ENCODE measurements at regions not wholly inside any gene's neighbourhood (a gene's known extent, or its start where the extent isn't known, plus 50 kb on each side); places are given as distances from the start of the nearest gene placed in this dataset.

DNA sequence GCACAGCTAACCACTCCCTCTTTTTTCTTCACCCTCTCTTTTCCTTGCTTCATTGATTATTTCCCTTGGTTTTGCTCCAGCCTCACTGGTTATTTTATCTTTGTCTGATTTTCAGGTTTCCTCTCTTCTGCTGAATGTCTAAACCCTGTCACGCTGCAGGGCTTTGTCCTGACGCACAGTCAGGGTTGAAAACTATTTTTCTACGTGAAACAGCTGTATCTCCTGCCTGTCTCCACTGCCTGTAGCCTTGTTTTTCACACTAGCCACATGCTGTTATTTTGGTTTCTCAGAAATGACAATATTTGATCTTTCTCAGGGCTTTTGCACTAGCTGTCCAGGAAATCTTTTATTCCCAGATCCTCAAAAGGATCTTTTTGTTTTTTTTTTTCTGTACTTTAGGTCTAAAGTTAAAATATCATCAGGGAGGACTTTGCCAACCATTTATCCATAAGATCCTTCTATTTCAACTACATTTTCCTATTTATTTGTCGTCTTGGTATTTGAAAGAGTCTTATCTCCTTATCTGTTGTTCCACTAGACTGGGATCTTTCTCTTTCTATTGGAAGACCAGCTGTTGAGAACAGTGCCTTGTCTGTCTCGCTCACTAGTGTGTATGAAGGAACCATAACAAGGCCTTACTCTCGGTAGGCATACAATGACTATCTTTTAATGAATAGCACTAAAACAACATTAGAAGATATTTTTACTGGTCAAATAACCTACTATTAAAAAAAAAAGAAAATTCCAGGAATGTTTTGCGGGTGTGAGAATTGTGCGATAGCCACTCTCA is 164.3 kb downstream of the PDHA2 start:
- DNase-seq (ENCODE audit: insufficient read length) (no peak), FAIRE-seq (no peak)
- TF ChIP-seq POLR2A (IDR thresholded peaks at IDR 0.05; ENCODE audit: low read depth, low read length) (no peak), POLR2AphosphoS5 (IDR thresholded peaks at IDR 0.05; ENCODE audit: low read depth, low read length) (no peak), TAF1 (IDR thresholded peaks at IDR 0.05; ENCODE audit: borderline replicate concordance, low read depth, low read length) (no peak)

DNA sequence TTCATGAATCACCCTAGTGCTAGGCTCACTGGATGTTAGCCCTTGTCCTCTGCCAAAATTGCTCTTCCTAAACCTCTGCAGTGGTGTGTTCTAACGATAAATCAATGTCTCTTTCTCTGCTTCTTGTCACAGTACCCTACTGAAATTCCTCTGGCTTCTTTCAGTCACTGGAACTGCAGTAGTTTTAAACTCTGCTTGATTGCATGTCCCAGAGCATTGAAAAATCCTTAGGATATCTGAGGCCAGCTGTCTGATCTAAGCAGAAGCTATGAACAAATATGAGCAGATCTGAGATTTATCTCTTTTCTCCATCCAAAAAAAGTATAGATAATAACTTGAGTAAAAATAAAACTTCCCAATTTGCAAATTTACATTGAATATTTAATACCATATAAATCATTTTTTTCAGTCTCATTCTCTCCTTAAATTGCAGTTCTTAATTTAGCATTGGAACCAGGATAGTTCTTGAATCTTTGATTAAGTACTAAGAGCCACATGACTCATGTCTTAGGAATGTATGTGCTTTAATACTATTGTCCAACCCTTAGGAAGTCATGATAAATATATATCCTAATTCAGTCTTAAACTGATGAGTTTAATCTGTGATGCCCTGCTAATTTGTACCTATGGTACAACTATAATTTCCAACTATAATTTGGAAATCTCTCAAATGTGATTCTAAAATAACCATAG is 169.7 kb downstream of the PDHA2 start:
- no peak for FAIRE-seq
- no peak for DNase-seq (ENCODE audit: insufficient read length)
- TF ChIP-seq POLR2AphosphoS5 (IDR thresholded peaks at IDR 0.05; ENCODE audit: low read depth, low read length): no peak
- TF ChIP-seq POLR2A (IDR thresholded peaks at IDR 0.05; ENCODE audit: low read depth, low read length): no peak
- no peak for TF ChIP-seq TAF1 (IDR thresholded peaks at IDR 0.05; ENCODE audit: borderline replicate concordance, low read depth, low read length)

DNA sequence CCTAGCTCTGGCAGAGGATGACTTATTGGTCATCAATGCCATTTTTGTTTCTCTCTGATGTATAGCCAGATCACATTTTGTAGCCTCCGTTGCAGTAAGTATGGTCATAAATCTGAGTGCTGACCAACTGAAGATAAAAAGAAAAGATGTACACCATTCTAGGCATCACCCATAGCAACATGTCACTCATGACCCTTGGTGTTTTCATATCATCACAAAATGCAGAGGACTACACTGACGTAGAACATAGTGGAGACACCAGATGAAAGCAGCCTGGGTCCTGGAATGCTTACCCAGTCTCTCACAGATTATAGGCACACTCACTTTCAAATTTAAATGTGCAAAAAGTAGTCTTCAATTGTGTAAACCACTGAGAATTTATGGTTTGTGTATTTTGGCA is 172.8 kb downstream of the PDHA2 start:
- no peak for TF ChIP-seq POLR2AphosphoS5 (IDR thresholded peaks at IDR 0.05; ENCODE audit: low read depth, low read length)
- no peak for TF ChIP-seq POLR2A (IDR thresholded peaks at IDR 0.05; ENCODE audit: low read depth, low read length)
- no peak for TF ChIP-seq TAF1 (IDR thresholded peaks at IDR 0.05; ENCODE audit: borderline replicate concordance, low read depth, low read length)
- FAIRE-seq (no peak), DNase-seq (ENCODE audit: insufficient read length) (no peak)

DNA sequence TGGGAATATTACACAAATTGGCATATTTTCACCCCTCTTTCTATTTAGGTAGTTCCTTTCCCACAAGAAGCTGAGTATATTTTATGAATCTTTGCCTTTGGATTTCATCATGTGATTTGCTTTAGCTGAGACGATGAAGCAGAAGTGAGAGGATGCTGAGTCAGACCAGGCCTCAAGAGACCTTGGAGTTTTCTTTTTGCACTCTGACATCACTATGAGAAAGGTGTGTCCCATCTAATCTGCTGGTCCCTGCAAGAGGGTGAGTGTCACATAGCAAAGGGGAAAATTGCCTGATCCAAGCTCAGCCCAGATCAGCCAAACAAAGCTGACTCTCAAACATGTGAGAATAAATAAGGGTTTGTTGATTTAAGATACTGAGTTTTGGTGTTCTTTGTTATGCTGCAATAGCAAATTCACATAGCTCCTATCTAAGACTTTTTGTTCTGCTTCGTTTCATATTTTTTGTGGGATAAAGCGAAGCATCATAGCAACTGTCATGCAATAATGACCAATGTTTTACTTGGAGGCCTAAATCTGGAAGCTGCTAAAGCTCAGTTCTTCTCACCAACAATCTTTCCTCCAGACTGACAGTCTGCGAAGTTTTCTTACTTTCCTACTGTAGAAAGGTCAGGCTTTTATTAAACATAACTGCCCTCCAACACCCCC is 176.9 kb downstream of the PDHA2 start:
- no peak for TF ChIP-seq TAF1 (IDR thresholded peaks at IDR 0.05; ENCODE audit: borderline replicate concordance, low read depth, low read length)
- TF ChIP-seq POLR2A (IDR thresholded peaks at IDR 0.05; ENCODE audit: low read depth, low read length): no peak
- TF ChIP-seq POLR2AphosphoS5 (IDR thresholded peaks at IDR 0.05; ENCODE audit: low read depth, low read length): no peak
- DNase-seq (ENCODE audit: insufficient read length) (no peak), FAIRE-seq (no peak)

DNA sequence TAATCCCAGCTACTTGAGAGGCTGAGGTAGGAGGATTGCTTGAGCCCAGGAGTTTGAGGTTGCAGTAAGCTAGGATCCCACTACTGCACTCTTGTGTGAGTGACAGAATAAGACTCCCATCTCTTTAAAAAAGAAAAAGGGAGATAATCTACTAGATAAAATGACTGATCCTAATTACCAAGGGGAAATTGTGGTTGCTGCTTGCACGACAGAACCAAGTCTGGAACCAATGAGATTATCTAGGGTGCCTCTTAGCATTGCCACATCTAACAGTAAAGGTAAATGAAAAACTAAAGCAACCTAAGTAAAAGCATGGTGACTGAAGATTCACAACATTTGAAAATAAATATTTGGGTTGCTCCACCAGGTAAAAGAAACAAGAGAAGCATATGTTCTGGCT is 185.1 kb downstream of the PDHA2 start:
- DNase-seq (ENCODE audit: insufficient read length) (no peak), FAIRE-seq (no peak)
- TF ChIP-seq TAF1 (IDR thresholded peaks at IDR 0.05; ENCODE audit: borderline replicate concordance, low read depth, low read length) (no peak), POLR2AphosphoS5 (IDR thresholded peaks at IDR 0.05; ENCODE audit: low read depth, low read length) (no peak), POLR2A (IDR thresholded peaks at IDR 0.05; ENCODE audit: low read depth, low read length) (no peak)

DNA sequence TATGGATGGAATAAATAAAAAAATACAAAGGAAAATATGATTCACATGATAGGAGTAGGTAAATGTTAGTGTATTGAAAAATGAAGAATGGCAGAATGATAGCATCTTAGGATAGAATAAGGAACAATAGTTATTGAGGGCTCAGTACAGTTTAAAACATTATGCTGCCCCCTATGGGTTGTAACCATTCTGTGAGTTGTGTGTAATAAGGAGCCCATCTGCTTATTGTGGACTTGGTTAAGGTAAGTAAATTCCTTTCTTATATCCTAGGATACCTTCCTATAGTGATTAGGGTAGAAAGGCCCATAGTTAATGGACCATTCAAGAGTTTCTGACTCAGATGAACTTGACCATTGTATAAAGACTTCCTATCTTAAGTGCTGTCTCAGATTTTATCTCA is 195.8 kb downstream of the PDHA2 start:
- FAIRE-seq (no peak), DNase-seq (ENCODE audit: insufficient read length) (no peak)
- TF ChIP-seq POLR2A (IDR thresholded peaks at IDR 0.05; ENCODE audit: low read depth, low read length): no peak
- TF ChIP-seq POLR2AphosphoS5 (IDR thresholded peaks at IDR 0.05; ENCODE audit: low read depth, low read length): no peak
- TF ChIP-seq TAF1 (IDR thresholded peaks at IDR 0.05; ENCODE audit: borderline replicate concordance, low read depth, low read length): no peak

DNA sequence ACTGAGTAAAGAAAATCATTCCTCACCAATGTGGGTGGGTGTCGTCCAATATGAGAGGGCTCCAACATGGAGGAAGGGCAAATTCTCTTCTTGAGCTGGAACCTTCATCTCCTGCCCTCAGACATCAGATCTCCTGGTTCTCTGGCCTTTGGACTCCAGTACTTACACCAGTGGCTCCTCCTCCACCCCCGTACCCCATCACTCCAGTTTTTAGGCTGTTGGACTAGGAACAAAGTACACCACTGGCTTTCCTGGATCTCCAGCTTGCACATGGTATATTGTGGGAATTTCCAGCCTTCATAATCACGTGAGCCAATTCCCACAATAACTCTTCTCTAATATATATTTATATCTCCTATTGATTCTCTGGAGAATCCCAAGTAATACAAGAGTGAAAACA is 196.9 kb downstream of the PDHA2 start:
- FAIRE-seq: no peak
- no peak for TF ChIP-seq POLR2A (IDR thresholded peaks at IDR 0.05; ENCODE audit: low read depth, low read length)
- TF ChIP-seq TAF1 (IDR thresholded peaks at IDR 0.05; ENCODE audit: borderline replicate concordance, low read depth, low read length): no peak
- no peak for TF ChIP-seq POLR2AphosphoS5 (IDR thresholded peaks at IDR 0.05; ENCODE audit: low read depth, low read length)

DNA sequence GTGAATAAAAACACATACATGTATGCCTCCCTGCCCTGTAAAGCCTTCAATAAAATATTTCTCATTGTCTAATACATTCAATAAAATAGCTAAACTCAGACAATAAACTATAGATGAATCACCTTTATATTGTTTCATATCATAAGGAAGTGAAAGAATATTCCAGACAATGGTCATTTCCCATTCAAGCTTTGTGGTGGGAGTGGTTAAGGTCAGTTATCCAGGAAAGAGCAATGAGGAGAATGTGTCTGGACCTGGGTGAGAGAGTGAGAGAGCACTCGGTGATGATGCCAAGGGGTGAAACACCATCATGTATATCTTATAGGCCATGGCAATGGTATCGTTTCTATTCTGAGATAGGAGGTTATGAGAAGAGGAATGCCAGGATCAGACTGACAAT is 197.8 kb downstream of the PDHA2 start:
- DNase-seq (ENCODE audit: insufficient read length) (no peak), FAIRE-seq (no peak)
- no peak for TF ChIP-seq POLR2A (IDR thresholded peaks at IDR 0.05; ENCODE audit: low read depth, low read length)

More for the DNA sequence above, 196.9 kb downstream of the PDHA2 start:
- DNase-seq (ENCODE audit: insufficient read length): no peak

DNA sequence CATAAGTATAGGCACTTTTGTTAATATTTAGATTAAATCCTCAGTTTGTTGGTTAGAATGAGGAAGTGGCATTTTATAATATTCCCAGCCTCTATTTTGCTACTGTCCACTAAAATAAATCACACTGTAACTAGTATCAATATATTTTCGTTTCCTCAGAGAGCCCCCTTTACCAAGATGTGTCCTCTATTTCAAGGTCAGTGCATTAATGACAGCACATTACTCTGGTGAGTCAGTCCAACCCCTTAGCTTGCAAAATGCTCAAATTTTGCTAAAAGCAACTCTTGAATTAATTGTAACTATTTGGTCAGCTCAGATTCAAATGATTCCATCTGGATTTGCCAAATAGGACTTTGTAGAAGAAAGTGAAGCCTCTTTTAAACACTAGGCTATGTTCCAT is 199.3 kb downstream of the PDHA2 start:
- DNase-seq (ENCODE audit: insufficient read length) (no peak), FAIRE-seq (no peak)
- no peak for TF ChIP-seq TAF1 (IDR thresholded peaks at IDR 0.05; ENCODE audit: borderline replicate concordance, low read depth, low read length)
- no peak for TF ChIP-seq POLR2AphosphoS5 (IDR thresholded peaks at IDR 0.05; ENCODE audit: low read depth, low read length)
- no peak for TF ChIP-seq POLR2A (IDR thresholded peaks at IDR 0.05; ENCODE audit: low read depth, low read length)

DNA sequence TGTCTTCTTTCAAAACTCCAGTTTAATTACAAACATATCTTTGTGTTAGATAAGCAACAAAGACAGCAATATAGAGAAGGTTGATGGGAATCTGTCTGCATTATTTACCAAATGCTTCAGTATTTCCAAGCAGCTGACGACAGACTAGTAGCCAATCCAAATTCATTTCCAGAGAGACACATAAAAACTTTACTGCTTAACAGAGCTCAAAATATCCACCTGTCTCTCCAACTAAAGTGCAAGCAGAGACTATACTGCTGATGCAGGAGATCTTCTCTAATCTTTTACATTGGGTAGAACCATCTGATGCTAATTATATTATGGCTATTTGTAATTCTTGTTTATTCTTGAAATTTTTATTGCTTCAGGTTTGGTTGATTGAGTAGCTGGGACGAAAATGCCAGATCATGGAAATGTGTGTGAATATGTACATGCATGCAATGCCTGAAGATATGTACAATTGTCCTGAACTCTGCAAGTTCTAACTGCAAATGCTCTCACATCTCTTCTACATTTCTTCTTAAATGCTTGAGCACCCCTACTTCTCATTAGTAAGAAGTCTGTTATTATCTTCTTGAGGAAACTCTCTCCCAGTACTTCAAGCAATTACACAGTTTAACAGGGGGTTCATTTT is 200.0 kb downstream of the PDHA2 start:
- no peak for FAIRE-seq
- DNase-seq (ENCODE audit: insufficient read length): no peak
- no peak for TF ChIP-seq POLR2AphosphoS5 (IDR thresholded peaks at IDR 0.05; ENCODE audit: low read depth, low read length)
- no peak for TF ChIP-seq TAF1 (IDR thresholded peaks at IDR 0.05; ENCODE audit: borderline replicate concordance, low read depth, low read length)
- TF ChIP-seq POLR2A (IDR thresholded peaks at IDR 0.05; ENCODE audit: low read depth, low read length): no peak

DNA sequence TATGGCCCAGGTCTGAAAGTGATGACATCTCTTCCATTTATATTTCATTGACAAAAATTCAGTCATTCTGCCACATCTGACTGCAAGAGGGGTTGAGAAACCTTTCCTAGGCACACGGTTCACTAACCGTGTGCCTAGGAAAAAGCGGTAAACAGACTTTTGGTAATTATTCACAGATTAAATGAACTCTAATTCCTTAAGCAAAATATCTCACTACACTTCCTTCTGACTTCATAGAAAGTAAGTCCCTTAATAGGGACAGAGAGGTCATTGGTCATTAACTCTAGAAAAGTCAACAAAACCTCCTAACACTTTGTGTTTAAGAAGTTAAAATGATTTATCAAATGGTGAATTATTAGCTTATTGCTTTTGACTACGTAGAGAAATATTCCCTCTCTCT is 205.1 kb downstream of the PDHA2 start:
- FAIRE-seq (no peak), DNase-seq (ENCODE audit: insufficient read length) (no peak)
- TF ChIP-seq POLR2A (IDR thresholded peaks at IDR 0.05; ENCODE audit: low read depth, low read length) (no peak), TAF1 (IDR thresholded peaks at IDR 0.05; ENCODE audit: borderline replicate concordance, low read depth, low read length) (no peak)
